ENCODE measurements at regions not wholly inside any gene's neighbourhood (a gene's known extent, or its start where the extent isn't known, plus 50 kb on each side); places are given as distances from the start of the nearest gene placed in this dataset.

DNA sequence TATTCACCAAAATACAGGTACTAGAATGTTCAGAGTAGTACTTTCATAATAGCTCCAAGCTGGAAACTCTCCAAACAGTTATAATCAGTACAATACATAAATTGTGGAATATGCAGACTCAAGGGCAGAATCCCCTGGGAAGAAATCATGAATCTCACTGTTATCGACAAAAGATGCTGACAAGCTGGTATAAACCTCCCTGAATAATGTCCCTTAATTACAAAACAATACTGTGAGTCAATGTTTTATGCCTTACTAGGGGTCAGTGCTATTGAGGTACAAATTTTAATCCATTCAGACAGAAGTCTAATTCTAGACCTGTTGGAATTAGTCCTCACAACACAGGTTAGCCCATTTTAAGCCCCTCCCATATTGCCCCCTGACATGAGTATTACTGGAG lies 532.3 kb downstream of the DTWD2 start:
- 95 to 97% methylated on average over 1 of the region's 1 CpG for WGBS, 2 donors
- TF ChIP-seq, protein P1, sequence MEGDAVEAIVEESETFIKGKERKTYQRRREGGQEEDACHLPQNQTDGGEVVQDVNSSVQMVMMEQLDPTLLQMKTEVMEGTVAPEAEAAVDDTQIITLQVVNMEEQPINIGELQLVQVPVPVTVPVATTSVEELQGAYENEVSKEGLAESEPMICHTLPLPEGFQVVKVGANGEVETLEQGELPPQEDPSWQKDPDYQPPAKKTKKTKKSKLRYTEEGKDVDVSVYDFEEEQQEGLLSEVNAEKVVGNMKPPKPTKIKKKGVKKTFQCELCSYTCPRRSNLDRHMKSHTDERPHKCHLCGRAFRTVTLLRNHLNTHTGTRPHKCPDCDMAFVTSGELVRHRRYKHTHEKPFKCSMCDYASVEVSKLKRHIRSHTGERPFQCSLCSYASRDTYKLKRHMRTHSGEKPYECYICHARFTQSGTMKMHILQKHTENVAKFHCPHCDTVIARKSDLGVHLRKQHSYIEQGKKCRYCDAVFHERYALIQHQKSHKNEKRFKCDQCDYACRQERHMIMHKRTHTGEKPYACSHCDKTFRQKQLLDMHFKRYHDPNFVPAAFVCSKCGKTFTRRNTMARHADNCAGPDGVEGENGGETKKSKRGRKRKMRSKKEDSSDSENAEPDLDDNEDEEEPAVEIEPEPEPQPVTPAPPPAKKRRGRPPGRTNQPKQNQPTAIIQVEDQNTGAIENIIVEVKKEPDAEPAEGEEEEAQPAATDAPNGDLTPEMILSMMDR (IDR thresholded peaks at IDR 0.05; ENCODE audit: control extremely low read depth, extremely low read depth), result no peak
- DNase-seq, result no peak
- Histone ChIP-seq H3K27ac (ENCODE audit: low read depth in 1 of 2, low read length in 1 of 2) (no peak overlapping the region), H3K9me3 (ENCODE audit: control insufficient read depth in 4 of 4, insufficient read depth in 3 of 4, low read length in 3 of 4) (peaks cover 0 to 4% (median 0%) of the 10 kb centered on the region in 4 donors), H3K9ac (ENCODE audit: insufficient read depth in 1 of 2, low read length in 2 of 2) (no peak overlapping the region), H3K4me3 (no peak overlapping the region), H3K27me3 (ENCODE audit: control insufficient read depth in 3 of 3, insufficient read depth in 3 of 3, low read length in 2 of 3) (no peaks in the 10 kb centered on the region), H3K36me3 (ENCODE audit: control insufficient read depth in 4 of 4, insufficient read depth in 4 of 4, low read length in 4 of 4) (no peaks in the 10 kb centered on the region), H3K4me1 (ENCODE audit: control insufficient read depth in 5 of 5, insufficient read depth in 5 of 5, low read length in 5 of 5) (no peaks in the 10 kb centered on the region)
- ATAC-seq (ENCODE audit: insufficient read depth, low FRiP score), result no peak

DNA sequence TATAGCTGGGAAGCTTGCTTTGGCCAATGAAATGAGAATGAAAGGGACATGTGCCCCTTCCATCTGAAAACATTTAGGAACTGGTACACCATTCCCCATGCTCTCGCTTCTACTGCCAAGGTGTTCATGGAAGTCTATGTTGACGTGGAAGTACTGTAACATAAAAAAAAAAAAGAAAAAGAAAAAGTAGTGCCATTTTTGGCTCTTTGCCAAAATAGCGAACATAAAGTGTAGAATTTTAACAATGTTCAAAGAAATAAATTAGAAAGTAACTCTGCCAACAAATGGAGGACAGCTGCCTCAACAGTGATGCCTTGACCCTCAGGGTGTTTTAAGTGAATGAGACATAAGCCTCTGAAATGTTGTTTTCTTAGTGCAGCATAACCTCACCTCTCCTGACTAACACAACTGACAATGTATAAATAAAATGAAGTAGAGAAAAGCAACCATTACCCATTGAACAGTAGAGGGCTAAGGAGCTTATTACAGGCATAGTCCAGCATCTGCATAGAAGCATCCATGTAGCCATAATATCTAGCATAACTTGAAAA lies 536.6 kb downstream of the DTWD2 start:
- DNase-seq (no peak), ATAC-seq (ENCODE audit: insufficient read depth, low FRiP score) (no peak)
- Histone ChIP-seq H3K9me3 (ENCODE audit: control insufficient read depth in 4 of 4, insufficient read depth in 3 of 4, low read length in 3 of 4) (peaks cover 0 to 4% (median 0%) of the 10 kb centered on the region in 4 donors), H3K4me1 (ENCODE audit: control insufficient read depth in 5 of 5, insufficient read depth in 5 of 5, low read length in 5 of 5) (no peaks in the 10 kb centered on the region), H3K36me3 (ENCODE audit: control insufficient read depth in 4 of 4, insufficient read depth in 4 of 4, low read length in 4 of 4) (no peaks in the 10 kb centered on the region), H3K9ac (ENCODE audit: insufficient read depth in 1 of 2, low read length in 2 of 2) (no peak overlapping the region), H3K27ac (ENCODE audit: low read depth in 1 of 2, low read length in 1 of 2) (no peak overlapping the region), H3K4me3 (no peak overlapping the region), H3K27me3 (ENCODE audit: control insufficient read depth in 3 of 3, insufficient read depth in 3 of 3, low read length in 2 of 3) (no peaks in the 10 kb centered on the region)
- 71 to 88% methylated on average over 3 of the region's 3 CpGs for WGBS, 2 donors
- TF ChIP-seq, protein P1 (IDR thresholded peaks at IDR 0.05; ENCODE audit: control extremely low read depth, extremely low read depth), result no peak

DNA sequence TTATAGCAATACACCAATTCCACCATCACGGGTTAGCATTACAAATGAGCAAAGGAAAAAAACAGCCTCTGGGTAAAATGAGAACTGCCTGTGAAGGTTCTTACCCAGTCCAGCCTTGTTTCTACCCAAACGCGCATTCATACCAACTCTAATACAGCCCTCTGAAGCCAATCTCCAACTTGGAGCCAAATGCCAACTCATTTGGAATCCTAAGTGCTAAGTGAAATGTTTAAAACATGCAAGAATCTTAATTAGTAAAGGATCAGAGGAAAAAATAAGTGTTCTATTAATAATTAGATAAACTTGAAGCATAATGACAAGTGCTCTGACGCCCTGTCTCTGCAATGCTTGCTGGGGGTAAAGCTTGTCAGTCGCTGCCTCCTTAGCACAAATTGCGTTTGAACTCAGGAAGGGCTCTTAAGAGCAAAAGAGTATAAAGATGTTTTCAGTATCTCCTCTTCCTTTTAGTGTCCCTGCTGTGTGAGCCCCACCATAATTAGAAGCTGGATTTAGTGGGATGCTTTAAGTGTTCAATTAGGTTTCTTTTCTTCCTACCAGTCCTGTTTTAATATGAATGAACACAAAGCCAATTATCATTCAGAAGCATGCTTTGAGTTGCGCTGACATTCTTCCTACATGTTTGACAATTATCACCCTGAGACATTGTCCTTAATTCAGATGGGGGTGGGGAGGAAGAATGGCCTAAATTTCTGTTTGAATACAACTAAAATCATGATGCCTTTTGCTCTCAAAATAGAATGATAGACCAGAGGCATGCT lies 537.6 kb downstream of the DTWD2 start:
- ATAC-seq (ENCODE audit: insufficient read depth, low FRiP score), result no peak

More for the DNA sequence above, 537.6 kb downstream of the DTWD2 start:
- DNase-seq, result no peak
- Histone ChIP-seq H3K27me3 (ENCODE audit: control insufficient read depth in 3 of 3, insufficient read depth in 3 of 3, low read length in 2 of 3) (no peaks in the 10 kb centered on the region), H3K27ac (ENCODE audit: low read depth in 1 of 2, low read length in 1 of 2) (no peak overlapping the region), H3K4me3 (no peak overlapping the region), H3K36me3 (ENCODE audit: control insufficient read depth in 4 of 4, insufficient read depth in 4 of 4, low read length in 4 of 4) (no peaks in the 10 kb centered on the region), H3K9me3 (ENCODE audit: control insufficient read depth in 4 of 4, insufficient read depth in 3 of 4, low read length in 3 of 4) (no peaks in the 10 kb centered on the region), H3K4me1 (ENCODE audit: control insufficient read depth in 5 of 5, insufficient read depth in 5 of 5, low read length in 5 of 5) (no peaks in the 10 kb centered on the region), H3K9ac (ENCODE audit: insufficient read depth in 1 of 2, low read length in 2 of 2) (no peak overlapping the region)
- TF ChIP-seq, protein P1 (IDR thresholded peaks at IDR 0.05; ENCODE audit: control extremely low read depth, extremely low read depth), result no peak
- 91 to 94% methylated on average over 7 of the region's 7 CpGs for WGBS, 2 donors
